ENCODE measurements at regions not wholly inside any gene's neighbourhood (a gene's known extent, or its start where the extent isn't known, plus 50 kb on each side); places are given as distances from the start of the nearest gene placed in this dataset.

GRCh38 chr3:189070965-189071364 is 100.8 kb upstream of the TPRG1 start (continued):
- TF ChIP-seq REPIN1 (CRISPR knock-in tag; IDR thresholded peaks at IDR 0.05; ENCODE audit: borderline replicate concordance, low read depth): no peak
- no peak for TF ChIP-seq SRSF4 (IDR thresholded peaks at IDR 0.05; ENCODE audit: low read depth, low read length, poor library complexity, severe bottlenecking)
- TF ChIP-seq ZNF12 (CRISPR knock-in tag; IDR thresholded peaks at IDR 0.05): no peak
- no peak for TF ChIP-seq SP1 (IDR thresholded peaks at IDR 0.05)
- TF ChIP-seq SP1 (CRISPR knock-in tag; IDR thresholded peaks at IDR 0.05): no peak
- no peak for TF ChIP-seq BRD4 (CRISPR knock-in tag; IDR thresholded peaks at IDR 0.05)
- no peak for TF ChIP-seq ZNF616 (CRISPR knock-in tag; IDR thresholded peaks at IDR 0.05; ENCODE audit: low read depth)
- TF ChIP-seq MAF1 (CRISPR knock-in tag; IDR thresholded peaks at IDR 0.05; ENCODE audit: borderline replicate concordance): no peak

GRCh38 chr3:189071446-189071845 is 100.3 kb upstream of the TPRG1 start:
- ChIA-PET CTCF (ENCODE audit: low intra/inter-chr PET ratio, low total read pairs) (no interaction called here), POLR2A (no interaction called here)
- no peaks in the 10 kb centered on the region for H3K27me3 ChIP-seq (ENCODE audit: control insufficient read depth in 1 of 2, insufficient read depth in 2 of 2, low read length in 2 of 2)
- WGBS (ENCODE audit: low lambda C conversion rate): 13% methylated on average over 2 of the region's 2 CpGs
- intact Hi-C loops (cut with micrococcal nuclease; ENCODE audit: unreplicated experiment): no loop called here
- H3K27ac ChIP-seq (ENCODE audit: extremely low read length, insufficient read depth, low read length): no peak overlapping the region
- no peaks in the 10 kb centered on the region for H4K20me1 ChIP-seq (ENCODE audit: insufficient read depth, low read length)
- no peak overlapping the region for H3K4me3 ChIP-seq (replicated peaks in 1 of 3; ENCODE audit: insufficient read depth in 1 of 3, low read depth in 2 of 3, low read length in 3 of 3)
- in situ Hi-C loops (cut with HindIII; ENCODE audit: extremely low pct_ligation_motif_present, low pct_unique_long_range_greater_than_20kb): no loop called here
- no peak overlapping the region for H2AFZ ChIP-seq (ENCODE audit: low read length)
- no peak overlapping the region for H3K4me2 ChIP-seq (ENCODE audit: low read depth, low read length)
- no peak for FAIRE-seq
- no peak overlapping the region for H3K9ac ChIP-seq (ENCODE audit: insufficient read depth, low read depth, low read length)
- H3K4me1 ChIP-seq (ENCODE audit: insufficient read depth, low read length): no peaks in the 10 kb centered on the region
- TF ChIP-seq ZBTB1 (CRISPR knock-in tag; IDR thresholded peaks at IDR 0.05; ENCODE audit: borderline replicate concordance) (no peak), HINFP (CRISPR knock-in tag; IDR thresholded peaks at IDR 0.05; ENCODE audit: low read depth) (no peak), ZNF235 (CRISPR knock-in tag; IDR thresholded peaks at IDR 0.05; ENCODE audit: borderline replicate concordance) (no peak), ZNF703 (CRISPR knock-in tag; IDR thresholded peaks at IDR 0.05; ENCODE audit: borderline replicate concordance) (no peak), ZNF605 (CRISPR knock-in tag; IDR thresholded peaks at IDR 0.05) (no peak)
- no peaks in the 10 kb centered on the region for H3K36me3 ChIP-seq (replicated peaks in 1 of 2; ENCODE audit: control insufficient read depth in 1 of 2, insufficient read depth in 2 of 2, low read length in 2 of 2)
- no peaks in the 10 kb centered on the region for H3K9me3 ChIP-seq (ENCODE audit: low read length)
- no peak for ATAC-seq
- H3K79me2 ChIP-seq (ENCODE audit: insufficient read depth, low read length): no peaks in the 10 kb centered on the region
- no peak for DNase-seq (ENCODE audit: low spot score)
- BruUV-seq (replicated peaks): no TSS peak
